Gastrocnemius medialis (tissue), 4 donors: ENCODE measurements at regions not wholly inside any gene's neighbourhood (a gene's known extent, or its start where the extent isn't known, plus 50 kb on each side); places are given as distances from the start of the nearest gene placed in this dataset.

Experiments
- ATAC-seq, 2 donors: fragments of 150-250 bp; one replicate each; pipeline ENCODE4 v1.9.1; 2016
- DNase-seq, 2 donors: peaks; one replicate each; pipeline ENCODE4 v3.0.0-alpha.2; 2019
- H3K27ac ChIP-seq, 4 donors: fragments of 200-600 bp; sonication (generic); 1 replicate in 1 of 4; 2 replicates in 3 of 4; pipeline ENCODE4 v1.5.1; 2016 to 2018; ENCODE audit warnings: mild to moderate bottlenecking in 2 of 4, moderate library complexity in 1 of 4
- H3K27me3 ChIP-seq, 3 donors: fragments of 200-600 bp; sonication (generic) in 2 of 3; 1 replicate in 1 of 3; 2 replicates in 2 of 3; pipeline versions ENCODE4 v1.5.1 to v1.6.0; 2016 to 2019; ENCODE audit warnings: mild to moderate bottlenecking in 1 of 3, moderate library complexity in 1 of 3
- H3K36me3 ChIP-seq, 2 donors: fragments of 200-600 bp; sonication (generic) in 1 of 2; one replicate each; pipeline ENCODE4 v1.5.1; 2017 to 2018
- H3K4me1 ChIP-seq, 2 donors: fragments of 200-600 bp; sonication (generic) in 1 of 2; one replicate each; pipeline ENCODE4 v1.5.1; 2016 to 2017; ENCODE audit warnings: mild to moderate bottlenecking in 2 of 2
- H3K4me3 ChIP-seq, 4 donors: fragments of 200-600 bp; sonication (generic) in 3 of 4; 1 replicate in 1 of 4; 2 replicates in 3 of 4; pipeline ENCODE4 v1.5.1; 2016 to 2019; ENCODE audit warnings: mild to moderate bottlenecking in 2 of 4
- H3K9me3 ChIP-seq, 3 donors: fragments of 200-600 bp; sonication (generic) in 2 of 3; 1 replicate in 1 of 3; 2 replicates in 2 of 3; pipeline ENCODE4 v1.5.1; 2016 to 2019
- POLR2A ChIP-seq, 2 donors: fragments of 450-650 bp; IDR thresholded peaks; one replicate each; pipeline ENCODE4 v1.6.1; 2017; ENCODE audit warnings: antibody characterized with exemption in 2 of 2, mild to moderate bottlenecking in 2 of 2, moderate library complexity in 2 of 2
- in situ Hi-C, 4 donors: fragments of 200-750 bp; cut with MboI; loops; one replicate each; pipeline versions ENCODE4 v1.15.0 to v1.8.0; 2017; ENCODE audit warnings: low sequenced_read_pairs in 4 of 4
- intact Hi-C: fragments of 100-400 bp; cut with DNase I; formaldehyde crosslinking; loops from one replicate; pipeline ENCODE4 v1.15.1; 2023; ENCODE audit warnings: low total_unique reads
- TF ChIP-seq, protein P1 (sequence below), 5 experiments: fragments of 450-650 bp in 3 of 5; fragments of 200-600 bp in 2 of 5; sonication (generic) in 2 of 5; IDR thresholded peaks in 4 of 5; conservative IDR thresholded peaks in 1 of 5; 1 replicate in 4 of 5; 2 replicates in 1 of 5; pipeline ENCODE4 v1.5.1; 2016 to 2019; ENCODE audit warnings: antibody characterized with exemption in 5 of 5, mild to moderate bottlenecking in 3 of 5, moderate library complexity in 3 of 5

GRCh38 chr18:67845035-67845434, 328.5 kb upstream of the DSEL start:
- no peaks in the 10 kb centered on the region for H3K27me3 ChIP-seq
- no peak overlapping the region for H3K4me3 ChIP-seq
- H3K4me1 ChIP-seq, result no peaks in the 10 kb centered on the region
- intact Hi-C loops (no loop called here), in situ Hi-C loops (no loop called here)
- TF ChIP-seq, protein P1, sequence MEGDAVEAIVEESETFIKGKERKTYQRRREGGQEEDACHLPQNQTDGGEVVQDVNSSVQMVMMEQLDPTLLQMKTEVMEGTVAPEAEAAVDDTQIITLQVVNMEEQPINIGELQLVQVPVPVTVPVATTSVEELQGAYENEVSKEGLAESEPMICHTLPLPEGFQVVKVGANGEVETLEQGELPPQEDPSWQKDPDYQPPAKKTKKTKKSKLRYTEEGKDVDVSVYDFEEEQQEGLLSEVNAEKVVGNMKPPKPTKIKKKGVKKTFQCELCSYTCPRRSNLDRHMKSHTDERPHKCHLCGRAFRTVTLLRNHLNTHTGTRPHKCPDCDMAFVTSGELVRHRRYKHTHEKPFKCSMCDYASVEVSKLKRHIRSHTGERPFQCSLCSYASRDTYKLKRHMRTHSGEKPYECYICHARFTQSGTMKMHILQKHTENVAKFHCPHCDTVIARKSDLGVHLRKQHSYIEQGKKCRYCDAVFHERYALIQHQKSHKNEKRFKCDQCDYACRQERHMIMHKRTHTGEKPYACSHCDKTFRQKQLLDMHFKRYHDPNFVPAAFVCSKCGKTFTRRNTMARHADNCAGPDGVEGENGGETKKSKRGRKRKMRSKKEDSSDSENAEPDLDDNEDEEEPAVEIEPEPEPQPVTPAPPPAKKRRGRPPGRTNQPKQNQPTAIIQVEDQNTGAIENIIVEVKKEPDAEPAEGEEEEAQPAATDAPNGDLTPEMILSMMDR (IDR thresholded peaks at IDR 0.05 in 4 of 5, conservative IDR thresholded peaks at IDR 0.05 in 1 of 5), result no peak
- no peak for TF ChIP-seq POLR2A (IDR thresholded peaks at IDR 0.05)
- no peak overlapping the region for H3K27ac ChIP-seq
- no peak for ATAC-seq
- H3K36me3 ChIP-seq, result no peaks in the 10 kb centered on the region
- DNase-seq, result no peak
- no peaks in the 10 kb centered on the region for H3K9me3 ChIP-seq

DNA sequence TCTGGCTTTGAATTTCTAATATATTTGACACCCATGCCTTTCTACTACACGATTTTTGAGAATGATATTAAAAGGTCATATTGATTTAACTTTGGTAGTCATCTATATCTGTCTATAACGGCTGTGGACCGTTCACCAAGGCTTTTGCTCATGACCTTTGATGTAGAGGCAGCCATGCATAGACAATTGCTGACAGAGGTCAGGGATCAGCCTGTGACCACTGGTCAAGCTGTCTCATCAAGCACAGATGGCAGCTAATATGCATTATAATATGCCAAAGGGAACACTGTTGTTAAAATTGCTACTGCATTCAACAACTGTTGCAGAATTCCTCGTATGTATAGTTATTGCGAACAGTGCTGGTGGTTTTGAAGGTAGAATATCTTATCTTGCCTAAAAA, 323.9 kb upstream of the DSEL start:
- intact Hi-C loops (no loop called here), in situ Hi-C loops (no loop called here)
- Histone ChIP-seq H3K27ac (no peak overlapping the region), H3K9me3 (no peaks in the 10 kb centered on the region), H3K4me1 (no peaks in the 10 kb centered on the region), H3K4me3 (no peak overlapping the region), H3K36me3 (no peaks in the 10 kb centered on the region), H3K27me3 (no peaks in the 10 kb centered on the region)
- ATAC-seq (no peak), DNase-seq (no peak)
- TF ChIP-seq, protein P1 (IDR thresholded peaks at IDR 0.05 in 4 of 5, conservative IDR thresholded peaks at IDR 0.05 in 1 of 5), result no peak
- no peak for TF ChIP-seq POLR2A (IDR thresholded peaks at IDR 0.05)

DNA sequence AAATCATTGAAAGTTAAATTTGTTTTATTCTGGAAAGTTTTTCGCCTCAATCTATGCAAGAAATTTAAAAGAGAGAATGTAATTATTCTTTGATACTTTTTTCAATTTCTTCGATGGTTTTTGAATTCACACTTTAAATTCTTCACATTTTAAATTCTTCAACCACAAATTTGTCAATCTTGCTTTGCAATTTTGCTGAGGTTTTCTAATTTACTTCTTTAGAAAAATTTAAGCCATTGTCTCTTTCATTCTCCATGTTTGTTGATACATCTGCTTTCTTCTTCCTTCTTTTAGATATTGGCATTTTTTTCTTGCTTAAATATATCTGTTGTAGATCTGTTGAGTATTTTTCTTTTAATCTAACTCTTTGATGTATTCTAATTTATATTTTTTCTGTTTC, 301.9 kb upstream of the DSEL start:
- in situ Hi-C loops, result no loop called here
- TF ChIP-seq, protein P1 (IDR thresholded peaks at IDR 0.05 in 4 of 5, conservative IDR thresholded peaks at IDR 0.05 in 1 of 5), result no peak
- no peak for TF ChIP-seq POLR2A (IDR thresholded peaks at IDR 0.05)
- DNase-seq (no peak), ATAC-seq (no peak)
- Histone ChIP-seq H3K27me3 (no peaks in the 10 kb centered on the region), H3K4me1 (no peaks in the 10 kb centered on the region), H3K4me3 (no peak overlapping the region), H3K36me3 (no peaks in the 10 kb centered on the region), H3K9me3 (no peaks in the 10 kb centered on the region), H3K27ac (no peak overlapping the region)
- intact Hi-C loops, result no loop called here

- Histone ChIP-seq H3K27me3 (no peaks in the 10 kb centered on the region), H3K4me3 (no peak overlapping the region), H3K36me3 (no peaks in the 10 kb centered on the region), H3K9me3 (no peaks in the 10 kb centered on the region), H3K27ac (no peak overlapping the region), H3K4me1 (no peaks in the 10 kb centered on the region)
- DNase-seq (no peak), ATAC-seq (no peak)
- TF ChIP-seq, protein P1 (IDR thresholded peaks at IDR 0.05 in 4 of 5, conservative IDR thresholded peaks at IDR 0.05 in 1 of 5), result no peak
- TF ChIP-seq POLR2A (IDR thresholded peaks at IDR 0.05), result no peak
- in situ Hi-C loops, result no loop called here
- intact Hi-C loops, result no loop called here
Measured at GRCh38 chr18:67815280-67815679, 298.8 kb upstream of the DSEL start.

DNA sequence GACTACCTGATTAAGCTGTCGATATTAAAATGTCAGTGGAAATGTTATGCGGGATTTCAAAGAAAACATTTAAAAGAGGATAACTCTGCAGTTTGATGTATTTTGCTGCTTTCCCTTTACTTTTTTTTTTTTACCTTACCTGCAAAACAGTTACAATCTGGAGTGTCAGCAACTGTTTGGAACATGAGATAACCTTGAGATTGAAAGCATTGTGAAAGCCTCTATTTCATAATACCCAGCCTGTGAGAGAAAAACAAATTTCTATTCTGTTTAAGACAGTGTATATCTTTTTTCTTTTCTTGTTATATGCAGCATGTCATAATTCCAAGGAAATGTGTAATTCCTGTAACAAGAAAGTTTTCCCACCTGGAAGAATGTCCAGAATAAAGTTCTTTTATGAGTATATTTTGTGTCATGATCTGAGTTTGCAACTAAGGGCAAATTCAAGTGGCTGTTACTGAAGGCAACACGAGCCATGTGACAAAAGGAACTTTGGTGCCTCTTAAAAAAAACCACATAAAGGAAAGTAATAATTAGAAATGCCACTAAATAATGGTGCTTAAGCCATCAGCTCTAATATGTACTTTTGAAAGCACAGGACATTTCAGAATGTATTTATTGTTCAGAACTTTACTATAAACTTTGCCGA, 297.0 kb upstream of the DSEL start:
- Histone ChIP-seq H3K9me3 (no peaks in the 10 kb centered on the region), H3K27me3 (no peaks in the 10 kb centered on the region), H3K4me1 (no peaks in the 10 kb centered on the region), H3K36me3 (no peaks in the 10 kb centered on the region), H3K4me3 (no peak overlapping the region), H3K27ac (no peak overlapping the region)
- TF ChIP-seq, protein P1 (IDR thresholded peaks at IDR 0.05 in 4 of 5, conservative IDR thresholded peaks at IDR 0.05 in 1 of 5), result no peak
- TF ChIP-seq POLR2A (IDR thresholded peaks at IDR 0.05), result no peak
- ATAC-seq (no peak), DNase-seq (no peak)
- intact Hi-C loops, result no loop called here
- in situ Hi-C loops, result no loop called here
